OCI-LY1 (cell line): ENCODE measurements at regions not wholly inside any gene's neighbourhood (a gene's known extent, or its start where the extent isn't known, plus 50 kb on each side); places are given as distances from the start of the nearest gene placed in this dataset.
"Not testable (repeated sequence)": the region's sequence is repeated elsewhere in the genome, so short reads cannot be mapped to it uniquely, and the experiment has no call there.

Source experiments
- H2AFZ ChIP-seq: fragments of 200-600 bp; sonication (generic), shearing (Covaris generic); 2 replicates; pipeline ENCODE4 v1.6.0; 2014; ENCODE audit warnings: antibody characterized with exemption, mild to moderate bottlenecking, low read length
- H3F3A ChIP-seq: fragments of 200-600 bp; sonication (generic), shearing (Covaris generic); 2 replicates; pipeline ENCODE4 v1.6.0; 2014; ENCODE audit warnings: mild to moderate bottlenecking, antibody characterized with exemption, low read length, moderate library complexity; ENCODE audit not compliant: insufficient read depth
- H3K27ac ChIP-seq: fragments of 200-600 bp; sonication (generic); 2 replicates; pipeline ENCODE4 v1.5.1; 2014; ENCODE audit warnings: low read length, mixed run types, mild to moderate bottlenecking, low read depth; ENCODE audit not compliant: poor library complexity, severe bottlenecking
- H3K27me3 ChIP-seq: fragments of 200-600 bp; sonication (generic); 2 replicates; pipeline ENCODE4 v1.6.0; 2014; ENCODE audit warnings: antibody characterized with exemption, mild to moderate bottlenecking, low read length, moderate library complexity; ENCODE audit not compliant: insufficient read depth
- H3K36me3 ChIP-seq: fragments of 200-600 bp; sonication (generic); 2 replicates; pipeline ENCODE4 v1.6.1; 2014; ENCODE audit warnings: mild to moderate bottlenecking, antibody characterized with exemption, low read length, moderate library complexity, mixed read lengths; ENCODE audit not compliant: insufficient read depth
- H3K4me1 ChIP-seq: fragments of 200-600 bp; sonication (generic); 2 replicates; pipeline ENCODE4 v1.5.1; 2014; ENCODE audit warnings: mild to moderate bottlenecking, low read length, moderate library complexity; ENCODE audit not compliant: insufficient read depth, severe bottlenecking
- H3K4me2 ChIP-seq: fragments of 200-600 bp; sonication (generic), shearing (Covaris generic); 2 replicates; pipeline ENCODE4 v1.6.1; 2014; ENCODE audit warnings: low read length
- H3K4me3 ChIP-seq: fragments of 200-600 bp; sonication (generic); 2 replicates; pipeline ENCODE4 v1.5.1; 2014; ENCODE audit warnings: low read length, low read depth, mild to moderate bottlenecking, mixed read lengths; ENCODE audit not compliant: poor library complexity, severe bottlenecking
- H3K79me2 ChIP-seq: fragments of 200-600 bp; shearing (Covaris generic); 2 replicates; pipeline ENCODE4 v1.6.1; 2016; ENCODE audit warnings: mixed run types, low read length, mixed read lengths; ENCODE audit not compliant: insufficient read depth
- H3K9ac ChIP-seq: fragments of 200-600 bp; sonication (generic), shearing (Covaris generic); 2 replicates; pipeline ENCODE4 v1.6.1; 2014; ENCODE audit warnings: mild to moderate bottlenecking, low read length, mixed read lengths
- H3K9me2 ChIP-seq: fragments of 200-600 bp; sonication (generic), shearing (Covaris generic); 2 replicates; pipeline ENCODE4 v1.6.1; 2014; ENCODE audit warnings: low read depth, mild to moderate bottlenecking, low read length, mixed read lengths
- H3K9me3 ChIP-seq: fragments of 200-600 bp; shearing (Covaris generic); 2 replicates; pipeline ENCODE4 v1.6.1; 2014; ENCODE audit warnings: low read length, mixed read lengths
- H4K20me1 ChIP-seq: fragments of 200-600 bp; sonication (generic), shearing (Covaris generic); 2 replicates; pipeline ENCODE4 v1.6.0; 2016; ENCODE audit warnings: mild to moderate bottlenecking, low read length; ENCODE audit not compliant: insufficient read depth
- EZH2 ChIP-seq: fragments of 200-600 bp; sonication (generic), shearing (Covaris generic); IDR thresholded peaks from 2 replicates; pipeline ENCODE4 v1.8.0; 2017; ENCODE audit warnings: borderline replicate concordance, mixed run types, mild to moderate bottlenecking, antibody characterized with exemption, low read length, moderate library complexity, mixed read lengths
- TF ChIP-seq, protein P1 (sequence below): fragments of 200-600 bp; sonication (generic), shearing (Covaris generic); IDR thresholded peaks from 2 replicates; pipeline ENCODE4 v1.5.1; 2017; ENCODE audit warnings: mild to moderate bottlenecking, antibody characterized with exemption, low read length, moderate library complexity, mixed read lengths

- Histone ChIP-seq H3F3A (no peaks in the 10 kb centered on the region), H3K4me1 (no peaks in the 10 kb centered on the region), H3K4me2 (no peak overlapping the region), H3K27ac (no peak overlapping the region), H3K36me3 (no peaks in the 10 kb centered on the region), H3K9me2 (no peaks in the 10 kb centered on the region), H3K4me3 (no peak overlapping the region), H3K9me3 (no peaks in the 10 kb centered on the region), H3K79me2 (no peaks in the 10 kb centered on the region), H2AFZ (no peak overlapping the region), H3K9ac (no peak overlapping the region), H3K27me3 (no peaks in the 10 kb centered on the region), H4K20me1 (no peaks in the 10 kb centered on the region)
- no peak for TF ChIP-seq EZH2
- TF ChIP-seq, protein P1, sequence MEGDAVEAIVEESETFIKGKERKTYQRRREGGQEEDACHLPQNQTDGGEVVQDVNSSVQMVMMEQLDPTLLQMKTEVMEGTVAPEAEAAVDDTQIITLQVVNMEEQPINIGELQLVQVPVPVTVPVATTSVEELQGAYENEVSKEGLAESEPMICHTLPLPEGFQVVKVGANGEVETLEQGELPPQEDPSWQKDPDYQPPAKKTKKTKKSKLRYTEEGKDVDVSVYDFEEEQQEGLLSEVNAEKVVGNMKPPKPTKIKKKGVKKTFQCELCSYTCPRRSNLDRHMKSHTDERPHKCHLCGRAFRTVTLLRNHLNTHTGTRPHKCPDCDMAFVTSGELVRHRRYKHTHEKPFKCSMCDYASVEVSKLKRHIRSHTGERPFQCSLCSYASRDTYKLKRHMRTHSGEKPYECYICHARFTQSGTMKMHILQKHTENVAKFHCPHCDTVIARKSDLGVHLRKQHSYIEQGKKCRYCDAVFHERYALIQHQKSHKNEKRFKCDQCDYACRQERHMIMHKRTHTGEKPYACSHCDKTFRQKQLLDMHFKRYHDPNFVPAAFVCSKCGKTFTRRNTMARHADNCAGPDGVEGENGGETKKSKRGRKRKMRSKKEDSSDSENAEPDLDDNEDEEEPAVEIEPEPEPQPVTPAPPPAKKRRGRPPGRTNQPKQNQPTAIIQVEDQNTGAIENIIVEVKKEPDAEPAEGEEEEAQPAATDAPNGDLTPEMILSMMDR = no peak
Measured at GRCh38 chr19:28313633-28314032, 899.3 kb downstream of the UQCRFS1 start.

DNA sequence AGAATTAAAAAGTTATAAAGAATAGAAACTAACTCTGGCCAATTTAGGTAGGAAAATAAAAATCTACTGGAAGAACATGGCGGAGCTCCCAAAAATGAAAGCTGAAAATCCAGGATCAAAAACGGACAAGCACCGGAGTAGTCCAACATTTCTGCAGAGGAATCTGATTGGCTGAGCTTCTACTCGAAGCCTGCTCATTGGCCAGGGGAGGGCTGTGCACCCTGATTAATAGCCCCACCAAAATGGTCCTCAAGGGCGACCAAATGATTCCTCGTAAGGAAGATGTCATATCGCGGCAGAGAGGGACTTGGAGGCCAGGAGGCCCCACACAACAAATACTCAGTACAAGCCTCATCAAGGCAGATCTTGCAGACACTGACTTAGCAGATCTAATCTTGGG is 900.7 kb downstream of the UQCRFS1 start:
- H3K79me2 ChIP-seq = no peaks in the 10 kb centered on the region
- no peaks in the 10 kb centered on the region for H3K36me3 ChIP-seq
- H3F3A ChIP-seq = no peaks in the 10 kb centered on the region
- no peaks in the 10 kb centered on the region for H3K27me3 ChIP-seq
- no peaks in the 10 kb centered on the region for H3K4me1 ChIP-seq
- H3K9me3 ChIP-seq = no peaks in the 10 kb centered on the region
- no peak overlapping the region for H3K4me2 ChIP-seq
- no peaks in the 10 kb centered on the region for H4K20me1 ChIP-seq
- no peak overlapping the region for H3K4me3 ChIP-seq
- TF ChIP-seq, protein P1 = no peak
- TF ChIP-seq EZH2 = no peak
- H3K27ac ChIP-seq = no peak overlapping the region
- H3K9ac ChIP-seq = no peak overlapping the region
- no peaks in the 10 kb centered on the region for H3K9me2 ChIP-seq
- no peak overlapping the region for H2AFZ ChIP-seq

DNA sequence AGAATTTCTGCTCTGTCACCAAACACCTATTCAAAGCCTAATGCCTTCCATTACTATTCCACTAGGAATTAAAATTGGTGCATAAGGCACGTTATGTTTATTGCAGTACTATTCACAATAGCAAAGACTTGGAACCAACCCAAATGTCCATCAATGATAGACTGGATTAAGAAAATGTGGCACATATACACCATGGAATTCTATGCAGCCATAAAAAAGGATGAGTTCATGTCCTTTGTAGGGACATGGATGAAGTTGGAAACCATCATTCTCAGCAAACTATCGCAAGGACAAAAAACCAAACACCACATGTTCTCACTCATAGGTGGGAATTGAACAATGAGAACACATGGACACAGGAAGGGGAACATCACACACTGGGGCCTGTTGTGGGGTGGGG is 902.1 kb downstream of the UQCRFS1 start:
- H3F3A ChIP-seq, H4K20me1 ChIP-seq, H3K4me3 ChIP-seq, H3K79me2 ChIP-seq, H2AFZ ChIP-seq, H3K9me2 ChIP-seq, H3K4me1 ChIP-seq, H3K27me3 ChIP-seq, H3K4me2 ChIP-seq, H3K9me3 ChIP-seq, H3K9ac ChIP-seq, H3K36me3 ChIP-seq, H3K27ac ChIP-seq: not testable (repeated sequence)

DNA sequence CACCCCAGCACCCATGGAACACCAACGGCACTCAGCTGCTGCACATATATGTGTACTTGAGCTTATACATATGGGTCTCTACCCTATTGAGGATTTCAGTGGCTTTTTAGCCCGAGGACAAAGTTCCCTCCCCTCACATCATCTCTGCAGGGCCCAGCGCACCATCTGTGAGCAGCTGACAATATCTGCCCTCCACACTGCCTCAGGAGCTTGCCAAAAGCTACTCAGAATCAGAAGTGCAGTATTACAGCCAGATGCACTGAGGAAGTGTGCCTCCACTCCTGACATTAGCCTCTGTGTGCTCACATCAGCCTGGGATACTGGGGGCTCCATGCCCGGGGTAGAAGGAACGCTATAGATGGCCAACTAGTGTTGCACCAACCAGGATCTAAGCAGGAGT is 903.9 kb downstream of the UQCRFS1 start:
- Histone ChIP-seq H3K27me3 (no peaks in the 10 kb centered on the region; the same call in 1 of the 2 replicates), H3K9me2 (no peaks in the 10 kb centered on the region), H3F3A (no peaks in the 10 kb centered on the region), H3K9ac (no peak overlapping the region), H3K4me3 (no peak overlapping the region), H3K36me3 (no peaks in the 10 kb centered on the region), H3K27ac (no peak overlapping the region), H4K20me1 (no peaks in the 10 kb centered on the region), H3K79me2 (no peaks in the 10 kb centered on the region), H3K9me3 (no peaks in the 10 kb centered on the region), H3K4me1 (no peaks in the 10 kb centered on the region), H2AFZ (no peak overlapping the region), H3K4me2 (no peak overlapping the region)
- no peak for TF ChIP-seq EZH2
- TF ChIP-seq, protein P1 = no peak
